ENCODE measurements at regions not wholly inside any gene's neighbourhood (a gene's known extent, or its start where the extent isn't known, plus 50 kb on each side); places are given as distances from the start of the nearest gene placed in this dataset.
"Not testable (repeated sequence)": the region's sequence is repeated elsewhere in the genome, so short reads cannot be mapped to it uniquely, and the experiment has no call there.

GRCh38 chr7:65621580-65622201, 248.0 kb downstream of the ZNF92 start:
- DNase-seq (ENCODE audit: low read depth) = not testable (repeated sequence)

- DNase-seq (ENCODE audit: low read depth) = not testable (repeated sequence)
Observed at GRCh38 chr7:65631236-65631635, 241.6 kb upstream of the VKORC1L1 start.

GRCh38 chr7:65633587-65634404, 239.1 kb upstream of the VKORC1L1 start:
- not testable (repeated sequence) for DNase-seq (ENCODE audit: low read depth)

- not testable (repeated sequence) for DNase-seq (ENCODE audit: low read depth)
Observed at GRCh38 chr7:65638918-65639317, 234.0 kb upstream of the VKORC1L1 start.

GRCh38 chr7:65639717-65640116, 233.2 kb upstream of the VKORC1L1 start:
- DNase-seq (ENCODE audit: low read depth) = not testable (repeated sequence)

- DNase-seq (ENCODE audit: low read depth) = not testable (repeated sequence)
Observed at GRCh38 chr7:65643498-65643897, 229.4 kb upstream of the VKORC1L1 start.

- not testable (repeated sequence) for DNase-seq (ENCODE audit: low read depth)
Observed at GRCh38 chr7:65647153-65647964, 225.5 kb upstream of the VKORC1L1 start.

GRCh38 chr7:65651174-65651573, 221.7 kb upstream of the VKORC1L1 start:
- DNase-seq (ENCODE audit: low read depth) = not testable (repeated sequence)

- not testable (repeated sequence) for DNase-seq (ENCODE audit: low read depth)
Observed at GRCh38 chr7:65651826-65652592, 220.9 kb upstream of the VKORC1L1 start.

- not testable (repeated sequence) for DNase-seq (ENCODE audit: low read depth)
Observed at GRCh38 chr7:65652669-65653068, 220.2 kb upstream of the VKORC1L1 start.

- not testable (repeated sequence) for DNase-seq (ENCODE audit: low read depth)
Observed at GRCh38 chr7:65656494-65657188, 216.2 kb upstream of the VKORC1L1 start.

GRCh38 chr7:65683362-65683761, 189.5 kb upstream of the VKORC1L1 start:
- DNase-seq (ENCODE audit: low read depth) = not testable (repeated sequence)

- not testable (repeated sequence) for DNase-seq (ENCODE audit: low read depth)
Observed at GRCh38 chr7:65699026-65699714, 173.7 kb upstream of the VKORC1L1 start.

GRCh38 chr7:65699715-65700356, 173.0 kb upstream of the VKORC1L1 start:
- DNase-seq (ENCODE audit: low read depth) = not testable (repeated sequence)

GRCh38 chr7:65719123-65719798, 153.6 kb upstream of the VKORC1L1 start:
- not testable (repeated sequence) for DNase-seq (ENCODE audit: low read depth)

GRCh38 chr7:65722361-65722792, 150.5 kb upstream of the VKORC1L1 start:
- peak; percentile 39 for DNase-seq (ENCODE audit: low read depth)

GRCh38 chr7:65727182-65727581, 145.7 kb upstream of the VKORC1L1 start:
- DNase-seq (ENCODE audit: low read depth) = not testable (repeated sequence)

GRCh38 chr7:65731129-65731528, 141.7 kb upstream of the VKORC1L1 start:
- DNase-seq (ENCODE audit: low read depth) = no peak

- no peak for DNase-seq (ENCODE audit: low read depth)
Observed at GRCh38 chr7:65731562-65732035, 141.3 kb upstream of the VKORC1L1 start.

All from T-helper 22 cell (primary cell).